HCT116 (cell line): ENCODE measurements at regions not wholly inside any gene's neighbourhood (a gene's known extent, or its start where the extent isn't known, plus 50 kb on each side); places are given as distances from the start of the nearest gene placed in this dataset.

ENCODE experiments used
- EZH2 ChIP-seq: fragments of 200-600 bp; sonication (generic); IDR thresholded peaks from 2 replicates; pipeline ENCODE4 v1.6.1; 2017; ENCODE audit warnings: antibody characterized with exemption, mixed run types
- EZH2phosphoT487 ChIP-seq: fragments of 200-600 bp; IDR thresholded peaks from 2 replicates; pipeline ENCODE4 v1.6.1; 2018; ENCODE audit warnings: antibody characterized with exemption, borderline replicate concordance
- JUND ChIP-seq: IDR thresholded peaks from 2 replicates; pipeline ENCODE4 v1.6.1; 2012
- POLR2A ChIP-seq: IDR thresholded peaks from 2 replicates; pipeline ENCODE4 v1.7.0; 2011; ENCODE audit warnings: borderline replicate concordance; ENCODE audit not compliant: insufficient read depth, insufficient read length; ENCODE audit errors: extremely low read depth
- RAD21 ChIP-seq: IDR thresholded peaks from 2 replicates; pipeline ENCODE4 v1.6.1; 2012; ENCODE audit warnings: low read depth, mild to moderate bottlenecking
- TF ChIP-seq, protein P1 (sequence below), 3 experiments: fragments of 200-600 bp in 1 of 3; sonication (generic) in 1 of 3; IDR thresholded peaks in 2 of 3; conservative IDR thresholded peaks in 1 of 3; 2 replicates each; pipeline ENCODE4 v1.5.1; 2012 to 2017; ENCODE audit warnings: low read depth in 2 of 3, low read length in 2 of 3, antibody characterized with exemption in 1 of 3, borderline replicate concordance in 1 of 3, control low read depth in 1 of 3, mild to moderate bottlenecking in 1 of 3, mixed read lengths in 1 of 3, mixed run types in 1 of 3, moderate library complexity in 1 of 3; ENCODE audit not compliant: insufficient read depth in 1 of 3

DNA sequence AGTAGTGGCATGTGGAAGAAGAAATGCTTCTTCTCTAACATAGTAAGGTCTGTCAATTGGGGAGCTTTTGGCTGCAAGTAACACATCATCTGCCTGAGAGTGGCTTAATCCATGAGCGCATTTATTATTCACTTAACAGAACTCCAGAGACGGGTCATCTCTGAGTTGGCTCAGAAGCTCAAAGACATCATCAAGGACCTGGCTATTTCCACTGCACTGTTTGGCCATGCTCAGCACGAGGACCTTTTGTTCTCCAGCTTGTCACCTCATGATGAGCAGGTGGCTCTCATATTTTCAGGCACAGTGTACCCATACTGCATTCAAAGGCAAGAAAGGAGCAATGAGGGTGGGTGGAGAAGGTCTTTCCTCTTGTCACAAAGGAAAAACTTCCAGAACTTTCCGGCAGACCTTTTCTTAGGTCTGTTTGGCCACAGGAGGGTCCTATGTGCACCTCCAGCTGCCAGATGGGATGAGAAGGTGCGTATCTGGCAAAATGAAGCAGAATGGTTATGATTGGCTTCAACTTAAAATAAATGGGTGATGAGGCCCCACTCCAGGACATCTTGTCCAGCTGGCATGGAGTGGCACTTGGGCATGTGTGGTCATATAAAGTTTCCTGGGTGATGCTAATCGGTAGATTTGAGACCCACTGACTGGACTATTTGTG lies 55.6 kb upstream of the SHH start:
- TF ChIP-seq POLR2A = no peak
- TF ChIP-seq, protein P1, sequence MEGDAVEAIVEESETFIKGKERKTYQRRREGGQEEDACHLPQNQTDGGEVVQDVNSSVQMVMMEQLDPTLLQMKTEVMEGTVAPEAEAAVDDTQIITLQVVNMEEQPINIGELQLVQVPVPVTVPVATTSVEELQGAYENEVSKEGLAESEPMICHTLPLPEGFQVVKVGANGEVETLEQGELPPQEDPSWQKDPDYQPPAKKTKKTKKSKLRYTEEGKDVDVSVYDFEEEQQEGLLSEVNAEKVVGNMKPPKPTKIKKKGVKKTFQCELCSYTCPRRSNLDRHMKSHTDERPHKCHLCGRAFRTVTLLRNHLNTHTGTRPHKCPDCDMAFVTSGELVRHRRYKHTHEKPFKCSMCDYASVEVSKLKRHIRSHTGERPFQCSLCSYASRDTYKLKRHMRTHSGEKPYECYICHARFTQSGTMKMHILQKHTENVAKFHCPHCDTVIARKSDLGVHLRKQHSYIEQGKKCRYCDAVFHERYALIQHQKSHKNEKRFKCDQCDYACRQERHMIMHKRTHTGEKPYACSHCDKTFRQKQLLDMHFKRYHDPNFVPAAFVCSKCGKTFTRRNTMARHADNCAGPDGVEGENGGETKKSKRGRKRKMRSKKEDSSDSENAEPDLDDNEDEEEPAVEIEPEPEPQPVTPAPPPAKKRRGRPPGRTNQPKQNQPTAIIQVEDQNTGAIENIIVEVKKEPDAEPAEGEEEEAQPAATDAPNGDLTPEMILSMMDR (IDR thresholded peaks at IDR 0.05 in 2 of 3, conservative IDR thresholded peaks at IDR 0.05 in 1 of 3; ENCODE audit: borderline replicate concordance in 1 of 3, insufficient read depth in 1 of 3, low read depth in 2 of 3, low read length in 2 of 3) = no peak
- no peak for TF ChIP-seq EZH2
- TF ChIP-seq EZH2phosphoT487 = no peak
- no peak for TF ChIP-seq RAD21
- no peak for TF ChIP-seq JUND
